ENCODE measurements at regions not wholly inside any gene's neighbourhood (a gene's known extent, or its start where the extent isn't known, plus 50 kb on each side); places are given as distances from the start of the nearest gene placed in this dataset.

DNA sequence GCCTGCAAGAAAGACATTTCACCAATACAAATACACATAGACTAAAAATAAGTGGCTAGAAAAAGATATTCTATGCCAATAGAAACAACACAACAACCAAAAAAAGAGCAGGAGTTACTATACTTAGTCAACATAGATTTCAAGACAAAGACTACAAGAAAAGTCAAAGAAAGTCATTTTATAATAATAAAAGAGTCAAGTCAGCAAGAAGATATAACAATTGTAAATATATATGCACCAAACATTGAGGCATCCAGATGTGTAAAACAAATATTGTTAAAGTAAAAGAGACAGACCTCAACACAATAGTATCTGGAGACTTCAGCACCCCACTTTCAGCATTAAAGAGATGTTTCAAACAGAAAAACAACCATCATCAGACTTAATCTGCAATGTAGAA lies 104.6 kb downstream of the AMY1C start:
- DNase-seq: no peak

DNA sequence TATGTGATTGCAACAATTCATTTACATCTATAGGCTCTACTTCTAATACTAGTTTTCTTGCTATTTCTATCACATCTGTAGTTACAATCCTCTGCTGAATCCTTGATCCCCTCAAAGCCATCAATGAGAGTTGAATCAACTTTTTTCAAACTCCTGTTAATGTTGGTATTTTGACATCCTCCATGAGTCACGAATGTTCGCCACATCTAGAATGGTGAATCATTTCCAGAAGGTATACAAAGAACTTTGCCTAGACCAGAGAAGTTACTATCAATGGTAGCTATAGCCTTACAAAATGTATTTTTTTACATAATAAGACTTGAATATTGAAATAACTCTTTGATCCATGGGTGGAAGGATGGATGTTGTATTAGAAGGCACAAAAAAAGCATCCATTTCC lies 110.0 kb downstream of the AMY1C start:
- peak; percentile 10 for DNase-seq

DNA sequence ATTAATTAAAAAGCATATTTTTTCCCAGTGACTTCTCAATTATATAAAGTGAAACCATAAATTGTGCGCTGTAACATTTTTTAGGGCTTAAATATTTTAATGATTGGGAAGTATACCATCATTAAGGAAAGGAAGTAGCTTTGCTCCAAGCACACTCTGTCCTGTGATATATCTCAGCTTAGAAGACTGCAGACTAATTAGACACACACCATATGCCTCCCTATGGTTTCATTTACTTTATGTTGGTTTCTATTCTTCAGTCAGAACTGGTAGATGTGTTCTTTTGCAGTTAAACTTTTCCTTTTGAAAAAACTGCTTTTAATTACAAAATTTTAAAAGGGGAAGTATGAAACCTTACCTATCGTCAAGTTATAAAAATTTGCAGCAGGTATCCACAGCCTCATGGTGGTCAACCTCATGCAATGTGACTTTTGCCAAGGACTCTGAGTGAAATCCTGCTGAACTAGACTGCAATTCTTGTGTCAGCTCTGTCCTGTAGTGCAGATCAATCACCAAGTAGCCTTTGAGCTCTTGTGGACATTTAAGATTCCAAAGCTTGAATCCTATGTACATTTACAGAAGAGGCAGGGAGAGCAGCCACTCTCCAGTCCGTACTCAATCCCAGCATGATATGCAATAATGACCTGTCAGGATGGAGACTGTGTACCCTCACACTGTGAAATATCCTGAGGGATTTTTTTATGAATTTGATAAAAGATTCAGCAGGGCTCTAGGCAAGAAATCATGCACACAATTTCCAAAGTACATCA lies 149.1 kb downstream of the AMY1C start:
- no peak for DNase-seq

DNA sequence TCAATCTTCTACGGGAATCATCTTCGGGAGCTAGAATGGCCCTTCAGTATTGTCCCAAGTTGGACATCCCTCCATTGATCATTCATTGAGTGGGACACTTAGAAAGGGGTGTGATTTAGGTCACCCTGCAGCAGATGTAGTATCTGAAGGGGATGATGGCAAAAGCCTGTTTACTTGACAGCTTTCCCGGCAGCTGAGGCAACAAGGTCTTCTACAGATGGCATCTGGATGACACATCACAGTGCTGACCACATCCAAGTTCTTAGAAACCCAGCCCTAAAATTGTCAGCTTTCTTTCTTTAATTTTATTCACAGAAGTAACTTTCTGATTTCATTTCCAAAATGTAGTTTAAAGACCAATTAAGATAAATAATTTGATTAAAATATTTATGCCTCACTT lies 150.3 kb downstream of the AMY1C start:
- DNase-seq: peak; percentile 93

DNA sequence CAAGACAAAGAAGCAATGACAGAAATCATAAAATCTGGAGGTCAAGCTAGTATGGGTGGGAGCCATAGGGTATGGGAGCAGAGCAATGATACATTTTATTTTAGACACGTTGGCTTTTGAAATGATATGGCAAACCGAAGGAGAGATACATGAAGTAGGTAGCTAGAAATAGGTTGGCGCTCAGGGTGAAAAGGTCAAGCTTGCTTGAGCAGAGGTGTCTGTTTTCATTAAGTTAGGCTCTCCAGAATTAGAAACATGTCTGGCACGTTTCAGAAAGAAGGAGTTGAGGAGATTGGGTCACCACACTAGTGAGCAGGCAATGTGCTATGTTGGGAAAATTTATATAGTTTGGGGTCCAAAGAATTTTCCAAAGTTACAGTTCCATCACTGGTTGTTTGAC lies 151.4 kb downstream of the AMY1C start:
- peak; percentile 49 for DNase-seq

DNA sequence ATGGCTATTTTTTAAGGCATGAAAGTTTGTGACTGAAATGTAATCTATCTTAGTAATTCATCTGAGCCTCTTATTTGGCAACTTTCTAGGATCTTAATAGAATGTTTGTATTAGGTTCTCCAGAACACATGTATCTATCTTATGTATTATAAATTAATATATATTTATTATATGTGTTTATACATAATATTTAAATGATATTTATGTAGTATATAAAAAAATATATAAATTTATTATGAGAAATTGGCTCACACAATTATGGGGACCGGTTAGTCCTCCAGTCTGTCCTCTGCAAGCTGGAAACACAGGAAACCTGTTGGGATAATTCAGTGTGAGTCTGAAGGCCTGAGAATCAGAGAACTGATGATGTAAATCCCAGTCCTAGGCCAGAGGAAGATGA lies 155.7 kb downstream of the AMY1C start:
- DNase-seq: no peak

DNA sequence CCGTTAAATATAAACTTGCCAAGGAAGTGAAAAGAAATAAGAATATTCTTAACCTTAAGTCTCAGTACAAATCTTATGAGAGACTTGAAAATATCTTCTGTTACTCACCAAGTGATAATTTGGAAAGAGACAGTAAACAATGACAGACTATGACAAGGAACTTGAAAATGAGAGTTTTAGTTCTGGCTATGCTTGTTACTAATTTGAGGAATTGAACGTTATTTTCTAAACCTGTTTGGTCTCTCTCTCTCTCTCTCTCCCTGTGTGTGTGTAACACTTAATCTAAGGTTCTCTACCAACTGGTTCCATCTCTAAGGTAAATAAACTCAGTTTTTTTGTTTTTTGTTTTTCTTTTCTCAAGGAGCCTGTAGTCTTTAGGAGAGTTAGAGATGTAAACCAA lies 161.8 kb downstream of the AMY1C start:
- DNase-seq: no peak

DNA sequence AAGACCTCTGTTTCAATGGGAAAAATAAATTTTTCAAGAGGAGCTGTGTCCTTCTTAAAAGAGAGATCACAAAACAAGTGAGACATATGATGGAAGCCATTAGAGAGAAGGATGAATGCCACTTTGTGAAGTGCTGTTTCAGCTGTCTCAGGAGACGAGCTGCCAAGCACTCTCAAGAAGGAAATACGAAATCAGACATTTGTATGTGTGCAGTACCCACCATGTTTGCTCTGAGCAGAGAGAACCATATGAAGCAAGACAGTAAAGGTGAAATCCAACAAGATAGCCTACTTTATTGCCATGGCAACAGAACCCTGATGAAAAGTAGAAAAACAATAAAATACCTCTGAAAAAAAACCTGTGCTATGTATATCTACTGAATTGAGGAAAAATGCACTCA lies 168.1 kb downstream of the AMY1C start:
- DNase-seq: peak; percentile 30

DNA sequence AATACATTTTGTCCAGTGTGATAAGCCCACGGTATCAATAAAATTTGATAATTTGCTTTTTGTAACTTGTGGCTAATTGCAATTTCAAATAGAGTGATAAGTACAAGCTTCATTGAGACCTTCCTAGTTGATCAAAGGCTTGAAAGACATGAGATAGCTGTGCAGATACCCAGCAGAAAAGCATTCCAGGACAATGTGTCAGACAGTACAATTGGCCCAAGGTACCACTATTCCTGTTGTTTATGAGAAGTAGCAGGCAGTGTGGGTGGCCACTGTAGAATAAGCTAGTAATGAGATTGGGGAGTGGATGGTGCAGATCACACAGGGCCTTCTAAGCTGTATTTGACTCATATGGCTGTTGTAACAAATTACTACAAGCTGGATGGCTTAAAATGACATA lies 182.2 kb downstream of the AMY1C start:
- no peak for DNase-seq

DNA sequence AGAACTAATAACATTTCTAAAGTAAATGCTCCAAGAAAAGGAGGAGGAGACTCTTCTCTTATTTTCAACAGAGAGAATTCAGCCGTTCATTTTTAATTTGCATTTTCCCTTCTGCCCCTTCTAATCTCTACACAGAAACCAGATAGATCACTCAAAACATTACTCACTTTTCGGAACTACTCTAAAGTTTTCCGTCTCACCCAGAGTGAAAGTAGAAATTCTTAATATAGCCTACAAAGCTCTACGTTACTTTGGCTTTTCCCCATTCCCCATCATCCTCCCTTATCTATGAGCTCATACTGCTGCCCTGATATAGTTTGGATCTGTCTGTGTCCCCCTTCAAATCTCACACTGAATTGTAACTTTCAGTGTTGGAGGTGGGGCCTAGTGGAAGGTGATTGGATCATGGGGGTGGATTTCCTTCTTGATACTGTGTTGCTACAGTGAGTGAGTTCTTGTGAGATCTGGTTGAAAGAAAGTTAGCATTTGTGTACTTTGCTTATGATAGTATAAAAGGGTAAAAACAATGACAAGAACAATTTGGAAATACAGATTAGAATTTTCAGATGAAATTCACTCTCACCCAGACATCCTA lies 188.2 kb downstream of the AMY1C start:
- no peak for DNase-seq

DNA sequence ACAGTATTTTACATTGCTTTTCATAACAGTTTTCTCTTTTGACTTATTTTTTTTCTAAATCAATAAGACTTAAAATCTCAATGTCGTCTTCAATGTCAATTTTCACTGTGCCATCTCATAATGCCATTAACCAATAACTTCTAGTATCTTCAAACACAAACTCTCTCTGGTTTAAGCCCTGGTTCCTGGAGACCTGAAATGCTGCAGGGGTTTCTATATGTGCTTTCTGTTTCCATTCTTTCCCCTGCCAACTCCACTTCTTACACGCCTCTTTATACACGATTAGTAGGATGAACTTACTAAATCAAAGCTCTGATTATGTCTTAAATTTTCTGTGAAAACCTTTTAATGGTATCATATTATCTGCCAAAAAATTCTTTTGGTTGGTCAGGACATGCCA lies 191.4 kb downstream of the AMY1C start:
- DNase-seq: no peak

DNA sequence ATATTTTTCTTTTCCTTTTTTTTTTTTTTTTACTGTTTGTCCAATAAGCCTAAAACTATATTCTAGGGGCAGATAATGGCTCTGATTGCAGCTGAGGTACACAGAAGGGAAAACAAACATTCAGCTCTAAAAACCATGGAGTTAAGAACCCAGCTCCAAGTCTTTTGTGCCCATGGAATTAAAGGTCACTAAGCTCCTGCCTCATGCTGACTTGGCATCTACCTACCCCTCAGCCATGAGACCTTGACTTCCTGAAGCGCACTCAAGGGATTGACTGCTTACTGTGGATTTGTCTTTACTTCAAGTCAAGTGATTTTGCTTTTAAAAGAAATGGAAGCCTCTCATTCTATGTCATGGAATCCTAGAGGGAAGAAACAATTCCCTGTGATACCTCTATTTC lies 192.3 kb downstream of the AMY1C start:
- DNase-seq: peak; percentile 27

DNA sequence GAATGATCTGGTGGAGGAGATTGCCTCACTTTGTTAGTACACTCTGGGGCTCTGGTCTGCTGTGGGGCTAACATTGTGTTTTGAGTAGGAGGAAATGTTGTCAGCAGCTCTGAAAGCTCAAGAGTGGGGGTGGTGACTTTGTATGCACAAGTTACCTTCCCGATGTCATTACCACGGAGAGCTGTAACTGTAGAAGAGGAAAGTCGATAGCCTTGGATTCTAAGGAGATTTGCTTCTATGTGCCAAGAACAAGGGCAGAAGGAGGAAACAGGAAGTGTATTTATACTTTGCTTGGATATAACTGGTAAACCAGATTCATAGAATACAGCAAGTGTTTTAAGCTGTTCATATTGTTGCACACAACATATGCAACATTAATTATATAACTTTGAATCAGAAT lies 196.1 kb downstream of the AMY1C start:
- peak; percentile 39 for DNase-seq

DNA sequence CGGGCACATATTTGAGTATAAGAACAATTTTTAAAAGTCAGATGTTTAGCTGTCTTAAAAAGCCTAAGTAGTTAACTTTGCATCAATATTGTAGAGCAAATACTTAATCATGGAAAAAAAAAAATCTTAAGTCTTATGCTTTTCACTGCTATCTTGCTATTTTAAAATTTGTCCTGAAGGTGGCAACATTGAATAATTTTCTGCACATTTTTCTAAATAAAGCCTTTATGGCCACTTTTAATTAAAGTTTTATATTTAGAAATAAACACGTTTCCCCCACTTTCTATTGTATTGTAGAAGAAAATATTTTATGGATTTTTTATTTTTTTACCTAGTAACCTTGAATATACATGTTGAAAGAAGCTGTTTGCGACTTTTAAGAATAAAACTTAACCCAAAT lies 198.8 kb downstream of the AMY1C start:
- DNase-seq: peak; percentile 56

DNA sequence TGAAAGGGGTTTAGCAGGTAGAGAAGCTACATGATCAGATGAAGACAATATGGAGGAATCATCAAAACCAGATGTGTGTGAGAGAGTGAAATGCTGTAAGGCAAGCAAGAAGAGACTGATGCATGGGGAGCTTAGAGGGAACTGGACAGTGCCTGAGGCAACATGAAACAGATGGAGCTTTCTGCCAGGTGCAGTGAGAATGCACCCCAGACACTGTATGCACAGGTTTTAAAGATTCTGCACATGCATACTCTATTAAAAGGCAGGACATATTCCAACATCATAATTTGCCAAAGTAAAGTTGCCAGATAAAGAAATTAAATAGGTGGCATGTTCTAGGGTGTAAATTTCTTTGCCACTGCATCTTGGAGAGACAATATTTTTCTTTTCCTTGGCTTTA lies 200.1 kb downstream of the AMY1C start:
- DNase-seq: peak; percentile 12

DNA sequence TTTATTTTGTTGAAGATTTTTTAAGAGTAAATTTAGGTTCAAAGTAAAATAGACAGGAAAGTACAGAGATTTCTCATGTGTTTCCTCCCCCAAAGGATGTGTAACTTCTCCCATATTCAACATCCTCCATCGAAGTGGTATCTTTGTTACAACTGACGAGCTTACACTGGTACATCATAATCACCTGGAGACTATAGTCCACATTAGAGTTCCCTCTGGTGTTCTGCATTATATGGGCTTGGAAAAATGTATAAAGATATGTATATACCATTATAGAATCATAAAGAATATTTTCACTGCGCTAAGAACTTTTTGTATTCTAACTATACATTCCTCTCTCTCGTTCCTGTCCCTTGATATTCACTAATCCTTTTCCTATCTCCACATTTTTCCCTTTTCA lies 203.7 kb downstream of the AMY1C start:
- no peak for DNase-seq

DNA sequence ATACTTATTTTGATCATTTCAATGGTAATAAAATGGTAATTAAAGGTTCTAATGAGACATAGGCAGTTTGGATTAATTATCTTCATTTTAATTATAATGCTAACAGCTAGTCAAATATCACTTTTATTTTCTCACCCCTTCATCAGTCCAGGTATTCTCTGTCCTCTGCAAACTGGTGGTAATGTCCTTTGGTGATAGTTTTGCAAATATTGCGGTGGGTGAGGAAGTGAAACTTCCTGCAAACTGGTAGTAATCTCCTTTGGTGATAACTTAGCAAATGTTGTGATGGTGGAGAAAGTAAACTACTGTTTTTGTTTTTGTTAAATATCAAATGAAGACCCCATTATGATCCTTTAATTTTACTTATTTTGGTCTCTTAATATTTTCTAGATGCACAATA lies 209.0 kb downstream of the AMY1C start:
- no peak for DNase-seq

DNA sequence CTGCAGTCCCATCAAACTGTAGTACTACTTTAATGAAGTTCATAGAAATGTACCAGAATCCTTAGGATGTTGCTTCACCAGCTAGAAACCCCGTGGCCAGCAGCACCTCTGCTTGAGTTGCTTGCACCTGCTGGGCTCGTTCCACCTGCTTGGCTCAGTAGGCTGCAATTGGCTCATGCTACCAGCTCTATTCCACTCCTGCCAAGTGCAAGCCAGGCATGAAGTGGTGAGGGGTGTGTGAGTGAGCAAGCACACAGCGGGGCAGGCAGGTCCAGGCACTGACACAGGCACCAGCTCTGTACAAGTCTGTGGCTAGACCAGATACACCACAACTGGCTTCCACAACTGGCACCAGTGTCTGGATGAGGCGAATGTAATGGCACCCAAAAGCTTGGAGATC lies 209.9 kb downstream of the AMY1C start:
- no peak for DNase-seq

DNA sequence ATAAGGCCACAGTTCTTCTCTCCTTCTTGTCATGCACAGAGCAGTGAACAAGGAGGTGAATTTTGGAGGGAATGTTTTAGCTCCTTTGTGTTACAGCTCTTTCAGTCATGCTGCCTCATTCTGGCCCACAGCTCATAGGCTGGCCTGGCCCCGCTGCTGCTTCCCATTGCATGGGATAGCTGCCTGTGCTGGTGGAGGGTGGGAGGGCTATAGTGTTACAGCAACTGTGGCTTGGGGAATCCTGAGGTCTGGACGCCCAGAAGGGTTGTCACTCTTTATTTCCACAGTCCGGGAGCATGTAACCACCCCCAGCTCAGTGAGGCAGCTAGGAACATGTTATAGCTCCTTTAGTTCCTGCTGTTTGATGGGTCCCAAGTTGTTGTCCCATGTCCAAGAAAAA lies 210.3 kb downstream of the AMY1C start:
- no peak for DNase-seq

DNA sequence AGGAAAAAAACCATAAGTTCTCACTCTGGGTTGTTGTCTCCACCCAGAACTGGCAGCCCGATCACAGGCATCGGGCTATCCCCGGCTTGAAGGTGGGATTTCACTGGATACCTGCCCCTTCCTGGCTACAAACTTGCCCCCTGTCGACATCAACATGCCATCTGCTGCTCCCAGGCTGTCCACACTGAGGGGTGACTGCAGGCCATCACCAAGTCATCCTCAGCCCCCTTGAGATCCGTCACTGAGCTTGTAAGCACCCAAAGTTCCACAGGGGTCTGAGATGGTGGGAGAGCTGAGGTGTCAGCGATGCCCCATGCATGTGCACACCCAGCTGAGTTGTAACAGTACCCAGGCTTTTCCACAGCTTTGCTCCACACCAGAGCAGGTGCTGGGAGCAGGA lies 211.0 kb downstream of the AMY1C start:
- DNase-seq: no peak

DNA sequence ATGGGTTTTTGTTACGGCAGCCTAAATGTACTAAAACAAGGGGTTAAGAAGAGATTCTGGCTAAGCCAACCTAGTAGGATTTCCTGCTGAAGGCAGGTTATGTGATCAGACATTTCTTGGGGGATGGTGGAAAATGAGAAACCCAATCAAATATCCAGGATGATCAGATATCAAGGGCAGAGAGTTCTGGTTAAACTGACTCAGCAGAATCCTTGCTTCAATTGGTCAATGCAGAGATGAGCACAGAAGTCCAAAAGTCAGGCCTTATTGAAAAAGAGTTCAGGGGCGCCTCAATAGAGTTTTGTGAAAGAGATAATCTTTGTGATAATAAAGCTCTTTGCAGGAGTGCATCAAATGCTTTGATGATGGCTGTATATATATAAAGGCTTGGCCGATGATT lies 237.1 kb downstream of the AMY1C start:
- no peak for DNase-seq

DNA sequence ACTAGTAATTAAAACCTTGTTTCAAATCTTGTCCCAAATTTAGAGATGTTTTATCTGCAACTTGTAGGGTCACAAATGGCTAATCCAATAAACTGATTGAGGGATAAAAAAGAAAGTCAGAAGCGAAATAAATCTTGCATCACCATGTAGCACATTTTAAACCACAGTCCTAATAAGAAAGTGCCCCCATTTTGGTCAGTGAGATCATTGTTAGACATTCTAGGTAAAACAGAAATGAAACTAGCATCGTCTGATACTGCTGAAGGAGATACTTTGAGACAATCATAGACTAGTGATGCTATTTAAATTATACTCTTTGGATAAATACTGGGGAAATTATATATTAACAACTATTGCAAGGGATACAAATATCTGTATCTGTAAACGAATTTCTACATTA lies 247.9 kb downstream of the AMY1C start:
- DNase-seq: no peak

DNA sequence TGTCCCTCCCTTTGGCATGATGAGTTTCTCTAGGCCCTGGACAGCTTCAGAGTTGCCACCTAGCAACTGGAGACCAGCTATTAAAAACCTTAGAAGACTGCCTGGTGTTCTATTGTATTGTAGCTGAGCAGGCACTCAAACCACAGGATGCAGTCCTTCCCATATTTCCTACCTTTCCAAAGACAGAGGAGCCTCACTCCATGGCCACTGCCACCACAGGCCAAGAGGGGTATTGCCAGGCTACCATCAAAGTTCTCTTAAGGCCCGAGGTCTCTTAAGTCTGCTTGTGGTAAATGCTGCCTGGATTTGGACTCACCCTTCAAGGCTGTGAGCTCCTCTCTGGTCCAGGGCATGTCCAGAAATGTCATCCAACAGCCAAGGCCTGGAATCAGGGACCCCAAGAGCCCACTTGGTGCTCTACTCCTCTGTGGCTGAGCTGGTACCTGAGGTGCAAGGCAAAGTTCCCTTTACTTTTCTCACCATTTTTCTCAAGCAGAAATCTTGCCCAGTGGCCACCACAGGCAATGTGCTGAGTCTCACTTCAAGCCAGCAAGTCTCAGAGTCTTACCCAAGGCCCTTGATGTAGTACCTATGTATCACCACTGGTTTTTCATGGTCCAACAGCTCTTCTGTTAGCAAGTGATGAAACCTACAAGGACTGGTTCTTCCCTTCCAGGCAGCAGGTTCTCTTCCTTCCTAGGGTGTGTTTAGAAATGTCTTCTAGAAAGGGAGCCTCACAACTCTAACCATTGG lies 269.4 kb downstream of the AMY1C start:
- DNase-seq: peak; percentile 11

DNA sequence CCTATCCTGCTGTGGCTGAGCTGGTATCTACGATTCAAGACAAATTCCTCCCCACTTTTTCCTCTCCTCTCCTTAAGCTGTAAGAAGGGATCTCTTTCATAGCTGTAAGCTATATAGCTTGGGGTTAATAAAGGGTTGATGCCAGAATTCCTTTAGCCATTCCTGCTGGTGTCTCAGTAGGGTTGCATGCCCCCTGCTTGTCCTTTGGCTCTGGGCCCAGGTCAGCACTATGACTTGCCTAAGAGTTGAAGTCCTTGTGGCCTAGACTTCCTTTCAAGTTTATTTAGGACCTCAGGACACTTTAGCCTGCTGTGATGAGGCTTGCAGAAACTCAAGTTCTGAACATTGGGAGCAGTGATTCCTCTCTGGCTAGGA lies 270.0 kb downstream of the AMY1C start:
- no peak for DNase-seq

Data from DMS53 (cell line).